GM23338 (cell line): ENCODE measurements at regions not wholly inside any gene's neighbourhood (a gene's known extent, or its start where the extent isn't known, plus 50 kb on each side); places are given as distances from the start of the nearest gene placed in this dataset.

ENCODE experiments used
- ATAC-seq: fragments of 200-7000 bp; cut with Tn5 transposase; 3 replicates; pipeline ENCODE4 v1.9.1; 2020
- DNase-seq: peaks from one replicate; pipeline ENCODE4 v3.0.0-alpha.2; 2015; ENCODE audit warnings: low spot score
- H2AFZ ChIP-seq: fragments of 200-600 bp; sonication (generic); 2 replicates; pipeline ENCODE4 v1.8.0; 2016; ENCODE audit warnings: antibody characterized with exemption, mild to moderate bottlenecking, moderate library complexity
- H3F3A ChIP-seq: fragments of 200-600 bp; sonication (generic); replicated peaks from 2 replicates; pipeline ENCODE4 v1.8.0; 2017; ENCODE audit warnings: antibody characterized with exemption, mixed run types, low read depth
- H3K27ac ChIP-seq: fragments of 200-600 bp; sonication (generic); 2 replicates; pipeline ENCODE4 v1.6.1; 2016; ENCODE audit warnings: low read depth
- H3K27me3 ChIP-seq: fragments of 200-600 bp; sonication (generic); 2 replicates; pipeline ENCODE4 v1.8.0; 2016; ENCODE audit warnings: mild to moderate bottlenecking, mixed run types, moderate library complexity; ENCODE audit not compliant: insufficient read depth
- H3K36me3 ChIP-seq: fragments of 200-600 bp; sonication (generic); 2 replicates; pipeline ENCODE4 v1.8.0; 2016; ENCODE audit warnings: mild to moderate bottlenecking; ENCODE audit not compliant: insufficient read depth
- H3K4me1 ChIP-seq: fragments of 200-600 bp; sonication (generic); 2 replicates; pipeline ENCODE4 v1.8.0; 2016; ENCODE audit warnings: mild to moderate bottlenecking, moderate library complexity; ENCODE audit not compliant: insufficient read depth
- H3K4me2 ChIP-seq: fragments of 200-600 bp; sonication (generic); 2 replicates; pipeline ENCODE4 v1.7.1; 2017; ENCODE audit warnings: mixed run types
- H3K4me3 ChIP-seq: fragments of 200-600 bp; sonication (generic); 2 replicates; pipeline ENCODE4 v1.6.1; 2016; ENCODE audit warnings: mixed run types
- H3K79me2 ChIP-seq: fragments of 200-600 bp; sonication (generic); replicated peaks from 2 replicates; pipeline ENCODE4 v1.8.0; 2017; ENCODE audit warnings: mild to moderate bottlenecking; ENCODE audit not compliant: insufficient read depth
- H3K9me2 ChIP-seq: fragments of 200-600 bp; sonication (generic); 2 replicates; pipeline ENCODE4 v1.8.0; 2017; ENCODE audit not compliant: insufficient read depth
- H4K20me1 ChIP-seq: fragments of 200-600 bp; sonication (generic); replicated peaks from 2 replicates; pipeline ENCODE4 v1.8.0; 2017; ENCODE audit warnings: mild to moderate bottlenecking; ENCODE audit not compliant: insufficient read depth
- H3K27ac Mint-ChIP-seq: 2 replicates; pipeline ENCODE4 v1.8.0; 2020; ENCODE audit warnings: inconsistent platforms, mild to moderate bottlenecking, moderate library complexity, mixed read lengths
- H3K27me3 Mint-ChIP-seq: 3 replicates; pipeline ENCODE4 v1.8.0; 2022; ENCODE audit warnings: low read depth, mild to moderate bottlenecking, moderate library complexity, mixed read lengths, inconsistent platforms; ENCODE audit not compliant: insufficient read depth, poor library complexity
- H3K36me3 Mint-ChIP-seq: 3 replicates; pipeline ENCODE4 v1.8.0; 2021; ENCODE audit warnings: low read depth, mild to moderate bottlenecking, inconsistent platforms, moderate library complexity, mixed read lengths
- H3K4me1 Mint-ChIP-seq: 3 replicates; pipeline ENCODE4 v1.8.0; 2020; ENCODE audit warnings: mild to moderate bottlenecking, inconsistent platforms, mixed read lengths
- H3K4me3 Mint-ChIP-seq: 3 replicates; pipeline ENCODE4 v1.8.0; 2021; ENCODE audit warnings: moderate library complexity, mild to moderate bottlenecking, inconsistent platforms, mixed read lengths
- H3K9me3 Mint-ChIP-seq: 3 replicates; pipeline ENCODE4 v1.8.0; 2020; ENCODE audit warnings: moderate library complexity, mild to moderate bottlenecking, inconsistent platforms, mixed read lengths
- CREB1 ChIP-seq: fragments of 250-450 bp; sonication (Bioruptor Pico); IDR thresholded peaks from 2 replicates; pipeline ENCODE4 v1.5.0; 2020; ENCODE audit warnings: low read depth, mild to moderate bottlenecking, moderate library complexity
- CTCF ChIP-seq, 2 experiments: fragments of 200-600 bp in 1 of 2; sonication (generic) in 1 of 2; conservative IDR thresholded peaks; 2 replicates each; pipeline versions ENCODE4 v1.5.1 to v1.6.1; 2016 to 2017; ENCODE audit warnings: antibody characterized with exemption in 2 of 2, low read depth in 2 of 2, mild to moderate bottlenecking in 2 of 2, moderate library complexity in 1 of 2
- ETS1 ChIP-seq: IDR thresholded peaks from 2 replicates; pipeline ENCODE4 v1.6.1; 2016; ENCODE audit warnings: antibody characterized with exemption
- EZH2 ChIP-seq: fragments of 200-600 bp; sonication (generic); IDR thresholded peaks from one replicate; pipeline ENCODE4 v1.8.0; 2017; ENCODE audit warnings: antibody characterized with exemption, mild to moderate bottlenecking, low read depth; ENCODE audit not compliant: unreplicated experiment
- EZH2phosphoT487 ChIP-seq: fragments of 200-600 bp; sonication (generic); IDR thresholded peaks from one replicate; pipeline ENCODE4 v1.8.1; 2018; ENCODE audit warnings: antibody characterized with exemption; ENCODE audit not compliant: unreplicated experiment
- JUNB ChIP-seq: IDR thresholded peaks from one replicate; pipeline ENCODE4 v1.6.1; 2016; ENCODE audit warnings: antibody characterized with exemption; ENCODE audit not compliant: unreplicated experiment
- NANOG ChIP-seq: IDR thresholded peaks from 2 replicates; pipeline ENCODE4 v1.6.1; 2016; ENCODE audit warnings: antibody characterized with exemption, borderline replicate concordance
- POLR2AphosphoS5 ChIP-seq: IDR thresholded peaks from 2 replicates; pipeline ENCODE4 v1.6.1; 2016; ENCODE audit warnings: antibody characterized with exemption, low read depth
- REST ChIP-seq: IDR thresholded peaks from one replicate; pipeline ENCODE4 v1.6.1; 2018; ENCODE audit warnings: antibody characterized with exemption; ENCODE audit not compliant: unreplicated experiment
- STAT1 ChIP-seq: IDR thresholded peaks from one replicate; pipeline ENCODE4 v1.6.1; 2016; ENCODE audit warnings: antibody characterized with exemption; ENCODE audit not compliant: unreplicated experiment
- ZNF114 ChIP-seq: fragments of 250-450 bp; sonication (Bioruptor Pico); IDR thresholded peaks from 2 replicates; pipeline ENCODE4 v1.5.0; 2020; ENCODE audit warnings: mild to moderate bottlenecking, moderate library complexity
- ZNF331 ChIP-seq: fragments of 250-450 bp; sonication (Bioruptor Pico); IDR thresholded peaks from 2 replicates; pipeline ENCODE4 v1.5.0; 2020; ENCODE audit warnings: low read depth, mild to moderate bottlenecking, moderate library complexity
- ZNF462 ChIP-seq: fragments of 250-450 bp; sonication (Bioruptor Pico); IDR thresholded peaks from 2 replicates; pipeline ENCODE4 v1.5.0; 2020; ENCODE audit warnings: mild to moderate bottlenecking, moderate library complexity

GRCh38 chr3:164781755-164782154 is 296.5 kb downstream of the SI start:
- H3K4me3 Mint-ChIP-seq: no peak overlapping the region
- Histone ChIP-seq H3K9me2 (no peaks in the 10 kb centered on the region), H4K20me1 (no peaks in the 10 kb centered on the region), H3K4me2 (no peak overlapping the region), H3K36me3 (no peaks in the 10 kb centered on the region), H3K27me3 (no peaks in the 10 kb centered on the region), H3K27ac (no peak overlapping the region), H3K79me2 (no peaks in the 10 kb centered on the region), H3K4me1 (no peaks in the 10 kb centered on the region), H2AFZ (no peak overlapping the region), H3F3A (no peaks in the 10 kb centered on the region), H3K4me3 (no peak overlapping the region)
- H3K4me1 Mint-ChIP-seq: no peaks in the 10 kb centered on the region
- H3K9me3 Mint-ChIP-seq: peaks cover 29% of the 10 kb centered on the region
- no peak overlapping the region for H3K27ac Mint-ChIP-seq
- peaks cover 2% of the 10 kb centered on the region for H3K27me3 Mint-ChIP-seq
- TF ChIP-seq POLR2AphosphoS5 (no peak), EZH2 (no peak), ZNF114 (no peak), JUNB (no peak), ZNF331 (CRISPR knock-in tag) (no peak), CTCF (conservative IDR thresholded peaks at IDR 0.05; ENCODE audit: low read depth in 2 of 2) (no peak), ETS1 (no peak), EZH2phosphoT487 (no peak), NANOG (no peak), CREB1 (no peak), ZNF462 (no peak), REST (no peak), STAT1 (no peak)
- no peak for DNase-seq
- ATAC-seq: no peak
- peaks cover 22% of the 10 kb centered on the region; the same call in 2 of the 3 replicates for H3K36me3 Mint-ChIP-seq
